ENCODE measurements at regions not wholly inside any gene's neighbourhood (a gene's known extent, or its start where the extent isn't known, plus 50 kb on each side); places are given as distances from the start of the nearest gene placed in this dataset.
"Not testable (repeated sequence)": the region's sequence is repeated elsewhere in the genome, so short reads cannot be mapped to it uniquely, and the experiment has no call there.

DNA sequence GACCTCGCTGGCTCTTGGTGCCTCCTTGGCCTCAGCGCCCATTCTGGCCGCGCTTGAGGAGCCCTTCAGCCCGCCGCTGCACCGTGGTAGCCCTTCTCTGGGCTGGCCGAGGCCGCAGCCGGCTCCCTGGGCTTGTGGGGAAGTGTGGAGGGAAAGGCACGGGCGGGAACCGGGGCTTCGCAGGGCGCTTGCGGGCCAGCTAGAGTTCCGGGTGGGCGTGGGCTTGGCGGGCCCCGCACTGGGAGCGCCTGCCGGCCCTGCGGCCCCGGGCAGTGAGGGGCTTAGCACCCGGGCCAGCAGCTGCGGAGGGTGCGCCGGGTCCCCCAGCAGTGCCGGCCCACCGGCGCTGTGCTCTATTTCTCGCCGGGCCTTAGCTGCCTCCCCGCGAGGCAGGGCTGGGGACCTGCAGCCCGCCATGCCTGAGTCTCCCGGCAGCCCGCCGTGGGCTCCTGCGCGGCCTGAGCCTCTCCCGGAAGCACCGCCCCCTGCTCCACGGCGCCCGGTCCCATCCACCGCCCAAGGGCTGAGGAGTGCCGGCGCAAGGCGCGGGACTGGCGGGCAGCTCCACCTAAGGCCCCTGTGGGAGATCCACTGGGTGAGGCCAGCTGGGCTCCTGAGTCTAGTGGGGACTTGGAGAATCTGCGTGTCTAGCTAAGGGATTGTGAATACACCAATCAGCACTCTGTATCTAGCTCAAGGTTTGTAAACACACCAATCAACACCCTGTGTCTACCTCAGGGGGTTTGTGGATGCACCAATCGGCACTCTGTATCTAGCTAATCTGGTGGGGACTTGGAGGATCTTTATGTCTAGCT, 141.1 kb downstream of the SLCO4C1 start:
- H3K4me1 ChIP-seq (ENCODE audit: control insufficient read depth, insufficient read depth, low read length); H3K36me3 ChIP-seq (ENCODE audit: control insufficient read depth, insufficient read depth, low read length); DNase-seq (ENCODE audit: low read depth, low spot score); H3K4me3 ChIP-seq (ENCODE audit: low read length); H3K27me3 ChIP-seq (ENCODE audit: control insufficient read depth, insufficient read depth, low read length); H3K27ac ChIP-seq (ENCODE audit: low read length); H3K9me3 ChIP-seq (ENCODE audit: control insufficient read depth, insufficient read depth, low read length): not testable (repeated sequence)
- WGBS (ENCODE audit: insufficient coverage, insufficient read length), result no CpG with 5 or more reads among the region's 54 CpGs

DNA sequence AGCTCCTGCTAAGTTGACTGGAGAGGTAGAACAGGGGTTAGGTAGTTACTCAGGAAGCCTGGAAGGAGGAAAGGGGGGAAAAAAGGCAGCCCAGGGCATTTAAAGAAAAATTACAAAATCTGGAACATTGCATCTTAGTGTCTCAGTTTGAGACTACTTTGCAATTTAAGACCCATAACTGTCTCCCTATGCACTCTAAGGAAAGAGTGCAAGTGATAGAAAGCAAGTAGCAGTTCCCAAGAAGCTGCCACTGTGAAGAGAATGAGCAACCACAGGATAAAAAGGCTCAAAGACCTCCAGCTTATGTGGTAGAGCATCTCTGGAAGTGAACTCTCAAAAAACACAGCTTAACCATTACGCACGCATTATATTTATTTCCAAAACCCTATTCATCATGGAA, 141.8 kb downstream of the SLCO4C1 start:
- H3K4me1 ChIP-seq (ENCODE audit: control insufficient read depth, insufficient read depth, low read length), result no peaks in the 10 kb centered on the region
- H3K36me3 ChIP-seq (ENCODE audit: control insufficient read depth, insufficient read depth, low read length), result no peaks in the 10 kb centered on the region
- no peaks in the 10 kb centered on the region for H3K27me3 ChIP-seq (ENCODE audit: control insufficient read depth, insufficient read depth, low read length)
- H3K4me3 ChIP-seq (ENCODE audit: low read length), result no peak overlapping the region
- DNase-seq (ENCODE audit: low read depth, low spot score), result no peak
- H3K27ac ChIP-seq (ENCODE audit: low read length), result no peak overlapping the region
- H3K9me3 ChIP-seq (ENCODE audit: control insufficient read depth, insufficient read depth, low read length), result no peaks in the 10 kb centered on the region
- 100% methylated on average over 2 of the region's 2 CpGs for WGBS (ENCODE audit: insufficient coverage, insufficient read length)

GRCh38 chr5:102153003-102153759, 142.9 kb downstream of the SLCO4C1 start:
- peak; percentile 27 for DNase-seq (ENCODE audit: low read depth, low spot score)
- no CpG with 5 or more reads among the region's 5 CpGs for WGBS (ENCODE audit: insufficient coverage, insufficient read length)
- no peak overlapping the region for H3K4me3 ChIP-seq (ENCODE audit: low read length)
- H3K4me1 ChIP-seq (ENCODE audit: control insufficient read depth, insufficient read depth, low read length), result no peaks in the 10 kb centered on the region
- no peaks in the 10 kb centered on the region for H3K9me3 ChIP-seq (ENCODE audit: control insufficient read depth, insufficient read depth, low read length)
- H3K27ac ChIP-seq (ENCODE audit: low read length), result no peak overlapping the region
- no peaks in the 10 kb centered on the region for H3K36me3 ChIP-seq (ENCODE audit: control insufficient read depth, insufficient read depth, low read length)
- no peaks in the 10 kb centered on the region for H3K27me3 ChIP-seq (ENCODE audit: control insufficient read depth, insufficient read depth, low read length)

DNA sequence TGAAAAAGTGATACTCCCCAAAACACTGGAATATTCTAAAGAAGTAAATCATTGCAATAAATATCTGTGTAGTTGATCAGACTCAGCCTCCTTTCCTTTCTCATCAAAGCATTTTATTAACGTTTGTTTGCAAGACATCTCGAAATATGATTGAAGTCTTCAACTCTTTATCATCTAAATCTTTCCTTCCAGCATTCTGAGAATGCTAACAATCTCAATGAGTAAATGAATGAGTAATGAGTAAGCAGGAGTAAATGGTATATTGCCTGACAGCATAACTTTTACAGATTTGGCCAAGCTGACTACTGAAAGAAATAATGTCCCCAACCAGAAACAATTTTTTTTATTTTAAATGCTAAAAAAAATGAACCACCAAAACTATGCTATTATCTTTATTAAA, 157.1 kb downstream of the SLCO4C1 start:
- H3K36me3 ChIP-seq (ENCODE audit: control insufficient read depth, insufficient read depth, low read length), result no peaks in the 10 kb centered on the region
- H3K9me3 ChIP-seq (ENCODE audit: control insufficient read depth, insufficient read depth, low read length), result no peaks in the 10 kb centered on the region
- no CpG with 5 or more reads among the region's 2 CpGs for WGBS (ENCODE audit: insufficient coverage, insufficient read length)
- DNase-seq (ENCODE audit: low read depth, low spot score), result no peak
- no peaks in the 10 kb centered on the region for H3K27me3 ChIP-seq (ENCODE audit: control insufficient read depth, insufficient read depth, low read length)
- H3K4me1 ChIP-seq (ENCODE audit: control insufficient read depth, insufficient read depth, low read length), result no peaks in the 10 kb centered on the region
- H3K27ac ChIP-seq (ENCODE audit: low read length), result no peak overlapping the region
- no peak overlapping the region for H3K4me3 ChIP-seq (ENCODE audit: low read length)

GRCh38 chr5:102138243-102138653, 157.8 kb downstream of the SLCO4C1 start:
- H3K4me1 ChIP-seq (ENCODE audit: control insufficient read depth, insufficient read depth, low read length), result no peaks in the 10 kb centered on the region
- no peak for DNase-seq (ENCODE audit: low read depth, low spot score)

GRCh38 chr5:102130890-102131289, 165.2 kb downstream of the SLCO4C1 start:
- no peaks in the 10 kb centered on the region for H3K27me3 ChIP-seq (ENCODE audit: control insufficient read depth, insufficient read depth, low read length)
- H3K36me3 ChIP-seq (ENCODE audit: control insufficient read depth, insufficient read depth, low read length), result no peaks in the 10 kb centered on the region
- no peaks in the 10 kb centered on the region for H3K4me1 ChIP-seq (ENCODE audit: control insufficient read depth, insufficient read depth, low read length)
- no peaks in the 10 kb centered on the region for H3K9me3 ChIP-seq (ENCODE audit: control insufficient read depth, insufficient read depth, low read length)
- H3K27ac ChIP-seq (ENCODE audit: low read length), result no peak overlapping the region
- H3K4me3 ChIP-seq (ENCODE audit: low read length), result no peak overlapping the region
- WGBS (ENCODE audit: insufficient coverage, insufficient read length), result 91% methylated on average over 1 of the region's 3 CpGs
- no peak for DNase-seq (ENCODE audit: low read depth, low spot score)

More at GRCh38 chr5:102138243-102138653, 157.8 kb downstream of the SLCO4C1 start:
- Histone ChIP-seq H3K4me3 (ENCODE audit: low read length) (no peak overlapping the region), H3K9me3 (ENCODE audit: control insufficient read depth, insufficient read depth, low read length) (no peaks in the 10 kb centered on the region), H3K36me3 (ENCODE audit: control insufficient read depth, insufficient read depth, low read length) (no peaks in the 10 kb centered on the region), H3K27me3 (ENCODE audit: control insufficient read depth, insufficient read depth, low read length) (no peaks in the 10 kb centered on the region), H3K27ac (ENCODE audit: low read length) (no peak overlapping the region)
- no CpG with 5 or more reads among the region's 4 CpGs for WGBS (ENCODE audit: insufficient coverage, insufficient read length)

DNA sequence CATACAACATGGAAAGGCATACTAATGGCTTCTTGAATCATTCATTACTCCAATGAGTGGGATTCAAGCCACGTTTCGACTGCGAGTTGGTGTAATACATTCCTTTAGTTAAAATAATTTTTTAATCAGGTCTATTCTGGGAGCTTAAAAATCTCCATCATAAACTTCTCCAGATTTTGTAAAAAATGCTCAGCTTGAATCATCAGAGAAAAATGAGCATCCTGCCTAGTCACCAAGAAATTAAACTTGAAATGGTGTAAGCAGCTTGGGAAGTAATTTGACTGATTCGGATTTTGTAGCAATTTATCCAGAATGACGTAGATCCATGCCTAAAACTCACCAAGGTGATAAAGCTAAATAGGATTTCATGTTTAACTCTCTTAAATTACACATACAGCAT, 165.7 kb downstream of the SLCO4C1 start:
- Histone ChIP-seq H3K4me1 (ENCODE audit: control insufficient read depth, insufficient read depth, low read length) (no peaks in the 10 kb centered on the region), H3K36me3 (ENCODE audit: control insufficient read depth, insufficient read depth, low read length) (no peaks in the 10 kb centered on the region), H3K9me3 (ENCODE audit: control insufficient read depth, insufficient read depth, low read length) (no peaks in the 10 kb centered on the region), H3K27me3 (ENCODE audit: control insufficient read depth, insufficient read depth, low read length) (no peaks in the 10 kb centered on the region), H3K4me3 (ENCODE audit: low read length) (no peak overlapping the region), H3K27ac (ENCODE audit: low read length) (no peak overlapping the region)
- no CpG with 5 or more reads among the region's 5 CpGs for WGBS (ENCODE audit: insufficient coverage, insufficient read length)
- DNase-seq (ENCODE audit: low read depth, low spot score), result no peak

GRCh38 chr5:102119252-102119651, 176.8 kb downstream of the SLCO4C1 start:
- H3K4me1 ChIP-seq (ENCODE audit: control insufficient read depth, insufficient read depth, low read length), result no peaks in the 10 kb centered on the region
- H3K27me3 ChIP-seq (ENCODE audit: control insufficient read depth, insufficient read depth, low read length), result no peaks in the 10 kb centered on the region
- no CpG with 5 or more reads among the region's 3 CpGs for WGBS (ENCODE audit: insufficient coverage, insufficient read length)
- no peak overlapping the region for H3K27ac ChIP-seq (ENCODE audit: low read length)
- no peaks in the 10 kb centered on the region for H3K9me3 ChIP-seq (ENCODE audit: control insufficient read depth, insufficient read depth, low read length)
- no peak for DNase-seq (ENCODE audit: low read depth, low spot score)
- no peaks in the 10 kb centered on the region for H3K36me3 ChIP-seq (ENCODE audit: control insufficient read depth, insufficient read depth, low read length)
- H3K4me3 ChIP-seq (ENCODE audit: low read length), result no peak overlapping the region

DNA sequence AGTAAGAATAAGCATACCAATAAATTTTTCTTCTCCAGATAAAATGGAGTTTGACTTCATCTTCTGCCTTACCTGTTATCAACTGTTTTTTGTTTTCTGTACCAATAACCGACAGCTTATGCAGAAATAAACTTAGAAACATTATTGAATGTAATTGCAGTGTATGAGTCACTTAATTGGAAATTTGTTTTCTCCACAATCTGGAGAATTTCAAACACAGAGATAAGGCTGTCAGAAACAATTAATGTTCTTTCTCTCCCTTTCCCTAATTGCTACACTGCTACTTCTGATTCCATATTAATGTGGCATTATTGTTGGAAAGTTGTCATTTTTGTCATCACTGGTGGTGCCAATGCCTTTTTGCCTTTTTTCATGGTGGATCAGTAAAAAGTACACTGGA, 180.3 kb downstream of the SLCO4C1 start:
- WGBS (ENCODE audit: insufficient coverage, insufficient read length), result no CpG with 5 or more reads among the region's 1 CpG
- Histone ChIP-seq H3K9me3 (ENCODE audit: control insufficient read depth, insufficient read depth, low read length) (no peaks in the 10 kb centered on the region), H3K27ac (ENCODE audit: low read length) (no peak overlapping the region), H3K27me3 (ENCODE audit: control insufficient read depth, insufficient read depth, low read length) (no peaks in the 10 kb centered on the region), H3K36me3 (ENCODE audit: control insufficient read depth, insufficient read depth, low read length) (no peaks in the 10 kb centered on the region), H3K4me3 (ENCODE audit: low read length) (no peak overlapping the region), H3K4me1 (ENCODE audit: control insufficient read depth, insufficient read depth, low read length) (no peaks in the 10 kb centered on the region)
- no peak for DNase-seq (ENCODE audit: low read depth, low spot score)

GRCh38 chr5:102114525-102115069, 181.5 kb downstream of the SLCO4C1 start:
- no CpG with 5 or more reads among the region's 9 CpGs for WGBS (ENCODE audit: insufficient coverage, insufficient read length)
- no peak overlapping the region for H3K27ac ChIP-seq (ENCODE audit: low read length)
- no peak for DNase-seq (ENCODE audit: low read depth, low spot score)

More at GRCh38 chr5:102114525-102115069, 181.5 kb downstream of the SLCO4C1 start:
- H3K36me3 ChIP-seq (ENCODE audit: control insufficient read depth, insufficient read depth, low read length), result no peaks in the 10 kb centered on the region
- no peak overlapping the region for H3K4me3 ChIP-seq (ENCODE audit: low read length)
- H3K4me1 ChIP-seq (ENCODE audit: control insufficient read depth, insufficient read depth, low read length), result no peaks in the 10 kb centered on the region
- no peaks in the 10 kb centered on the region for H3K27me3 ChIP-seq (ENCODE audit: control insufficient read depth, insufficient read depth, low read length)
- H3K9me3 ChIP-seq (ENCODE audit: control insufficient read depth, insufficient read depth, low read length), result no peaks in the 10 kb centered on the region

Measured in iPS DF 6.9 (cell line).